ENCODE measurements at regions not wholly inside any gene's neighbourhood (a gene's known extent, or its start where the extent isn't known, plus 50 kb on each side); places are given as distances from the start of the nearest gene placed in this dataset.

GRCh38 chr12:125634813-125635212 is 569.6 kb downstream of the AACS start:
- no peak for TF ChIP-seq POLR2A (IDR thresholded peaks at IDR 0.05)
- TF ChIP-seq, protein P1, sequence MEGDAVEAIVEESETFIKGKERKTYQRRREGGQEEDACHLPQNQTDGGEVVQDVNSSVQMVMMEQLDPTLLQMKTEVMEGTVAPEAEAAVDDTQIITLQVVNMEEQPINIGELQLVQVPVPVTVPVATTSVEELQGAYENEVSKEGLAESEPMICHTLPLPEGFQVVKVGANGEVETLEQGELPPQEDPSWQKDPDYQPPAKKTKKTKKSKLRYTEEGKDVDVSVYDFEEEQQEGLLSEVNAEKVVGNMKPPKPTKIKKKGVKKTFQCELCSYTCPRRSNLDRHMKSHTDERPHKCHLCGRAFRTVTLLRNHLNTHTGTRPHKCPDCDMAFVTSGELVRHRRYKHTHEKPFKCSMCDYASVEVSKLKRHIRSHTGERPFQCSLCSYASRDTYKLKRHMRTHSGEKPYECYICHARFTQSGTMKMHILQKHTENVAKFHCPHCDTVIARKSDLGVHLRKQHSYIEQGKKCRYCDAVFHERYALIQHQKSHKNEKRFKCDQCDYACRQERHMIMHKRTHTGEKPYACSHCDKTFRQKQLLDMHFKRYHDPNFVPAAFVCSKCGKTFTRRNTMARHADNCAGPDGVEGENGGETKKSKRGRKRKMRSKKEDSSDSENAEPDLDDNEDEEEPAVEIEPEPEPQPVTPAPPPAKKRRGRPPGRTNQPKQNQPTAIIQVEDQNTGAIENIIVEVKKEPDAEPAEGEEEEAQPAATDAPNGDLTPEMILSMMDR (IDR thresholded peaks at IDR 0.05) = no peak

Data from heart left ventricle (tissue), 13 donors.